HL-60 (cell line): ENCODE measurements at regions not wholly inside any gene's neighbourhood (a gene's known extent, or its start where the extent isn't known, plus 50 kb on each side); places are given as distances from the start of the nearest gene placed in this dataset.

Source experiments
- CTCF ChIP-seq: IDR thresholded peaks from one replicate; pipeline ENCODE4 v1.5.1; 2011; ENCODE audit warnings: low read length, control low read depth, inconsistent platforms; ENCODE audit not compliant: insufficient read depth
- GABPA ChIP-seq: IDR thresholded peaks from 2 replicates; pipeline ENCODE4 v1.6.1; 2012; ENCODE audit warnings: low read depth
- POLR2AphosphoS5 ChIP-seq: IDR thresholded peaks from 2 replicates; pipeline ENCODE4 v1.6.1; 2012; ENCODE audit warnings: low read depth
- REST ChIP-seq: IDR thresholded peaks from 2 replicates; pipeline ENCODE4 v1.6.1; 2012; ENCODE audit warnings: low read depth; ENCODE audit not compliant: insufficient replicate concordance
- SPI1 ChIP-seq: IDR thresholded peaks from 2 replicates; pipeline ENCODE4 v1.6.1; 2012; ENCODE audit warnings: low read depth, mild to moderate bottlenecking, borderline replicate concordance

- TF ChIP-seq GABPA, result no peak
- no peak for TF ChIP-seq CTCF
- no peak for TF ChIP-seq POLR2AphosphoS5
- no peak for TF ChIP-seq REST
- no peak for TF ChIP-seq SPI1
Observed at GRCh38 chr13:86174622-86175021, 375.4 kb upstream of the SLITRK6 start.
